HEK293T (cell line): ENCODE measurements at regions not wholly inside any gene's neighbourhood (a gene's known extent, or its start where the extent isn't known, plus 50 kb on each side); places are given as distances from the start of the nearest gene placed in this dataset.

ENCODE experiments used
- ELF4 ChIP-seq: fragments of 450-650 bp; IDR thresholded peaks from 2 replicates; pipeline ENCODE4 v1.6.1; 2017; ENCODE audit warnings: antibody characterized with exemption
- TARDBP ChIP-seq: fragments of 450-650 bp; IDR thresholded peaks from 2 replicates; pipeline ENCODE4 v1.6.1; 2016
- TF ChIP-seq, protein P1 (sequence below): fragments of 450-650 bp; IDR thresholded peaks from 2 replicates; pipeline ENCODE4 v1.6.1; 2016

DNA sequence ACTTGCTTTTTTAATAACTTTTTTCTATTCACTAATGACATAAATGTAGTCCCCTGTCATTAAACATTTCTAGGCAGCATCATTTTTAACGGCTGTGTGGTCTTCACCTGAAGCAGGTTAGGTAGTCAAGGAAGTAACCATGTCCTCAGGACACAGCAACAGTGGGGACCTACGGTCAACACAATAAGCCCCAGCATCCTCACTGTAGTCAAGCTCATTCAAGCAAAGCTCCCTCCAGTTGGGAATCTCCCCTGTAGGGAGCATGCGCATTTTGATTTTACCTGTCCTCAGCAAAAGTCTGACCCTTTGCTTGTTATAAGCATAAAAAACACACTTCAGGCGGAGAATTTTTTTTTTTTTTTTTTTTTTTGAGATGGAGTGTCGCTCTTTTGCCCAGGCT, 151.4 kb downstream of the SHQ1 start:
- TF ChIP-seq ELF4 = no peak
- no peak for TF ChIP-seq TARDBP
- TF ChIP-seq, protein P1, sequence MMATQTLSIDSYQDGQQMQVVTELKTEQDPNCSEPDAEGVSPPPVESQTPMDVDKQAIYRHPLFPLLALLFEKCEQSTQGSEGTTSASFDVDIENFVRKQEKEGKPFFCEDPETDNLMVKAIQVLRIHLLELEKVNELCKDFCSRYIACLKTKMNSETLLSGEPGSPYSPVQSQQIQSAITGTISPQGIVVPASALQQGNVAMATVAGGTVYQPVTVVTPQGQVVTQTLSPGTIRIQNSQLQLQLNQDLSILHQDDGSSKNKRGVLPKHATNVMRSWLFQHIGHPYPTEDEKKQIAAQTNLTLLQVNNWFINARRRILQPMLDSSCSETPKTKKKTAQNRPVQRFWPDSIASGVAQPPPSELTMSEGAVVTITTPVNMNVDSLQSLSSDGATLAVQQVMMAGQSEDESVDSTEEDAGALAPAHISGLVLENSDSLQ = no peak
